ENCODE measurements at regions not wholly inside any gene's neighbourhood (a gene's known extent, or its start where the extent isn't known, plus 50 kb on each side); places are given as distances from the start of the nearest gene placed in this dataset.

- H2AFZ ChIP-seq (ENCODE audit: low read length), result no peak overlapping the region
- H4K91ac ChIP-seq (replicated peaks; ENCODE audit: insufficient read length, low read length), result no peak overlapping the region
- FAIRE-seq (no peak), DNase-seq (ENCODE audit: low read depth in 1 of 2, low spot score in 2 of 2) (no peak)
- H3K27me3 ChIP-seq (replicated peaks in 1 of 4; ENCODE audit: control insufficient read depth in 3 of 4, extremely low read depth in 1 of 4, insufficient read depth in 3 of 4, low read length in 3 of 4), result no peaks in the 10 kb centered on the region
- H4K8ac ChIP-seq (ENCODE audit: extremely low read depth, insufficient read depth, low read length), result no peak overlapping the region
- WGBS, 2 experiments (ENCODE audit: extremely low coverage in 1 of 2, insufficient coverage in 1 of 2, insufficient read length in 1 of 2, insufficient replicate concordance in 2 of 2, low coverage in 1 of 2, low lambda C conversion rate in 2 of 2, missing lambda C conversion rate in 1 of 2), result 78% methylated on average over 1 of the region's 1 CpG; no CpG with 5 or more reads in 1 of the 2 experiments
- no peaks in the 10 kb centered on the region for H3K79me2 ChIP-seq (ENCODE audit: control insufficient read depth in 1 of 2, insufficient read depth in 2 of 2, low read length in 2 of 2)
- no peaks in the 10 kb centered on the region; a peak in 1 of 7 replicates for H3K4me1 ChIP-seq (replicated peaks in 1 of 4; ENCODE audit: control insufficient read depth in 3 of 4, insufficient read depth in 4 of 4, low read length in 3 of 4)
- no peak overlapping the region for H3K23ac ChIP-seq (ENCODE audit: insufficient read length)
- no peak overlapping the region for H2BK5ac ChIP-seq (ENCODE audit: low read depth, low read length)
- no peak overlapping the region for H3K18ac ChIP-seq (ENCODE audit: extremely low read depth, low read length)
- H2BK120ac ChIP-seq (replicated peaks; ENCODE audit: low read depth, low read length), result no peak overlapping the region
- no peaks in the 10 kb centered on the region for H3K79me1 ChIP-seq (ENCODE audit: low read depth, low read length)
- no peaks in the 10 kb centered on the region for H4K20me1 ChIP-seq (replicated peaks in 1 of 2; ENCODE audit: control insufficient read depth in 1 of 2, insufficient read depth in 2 of 2, low read length in 2 of 2)
- ChIA-PET POLR2A (ENCODE audit: partially characterized antibody) (no interaction called here), CTCF (ENCODE audit: partially characterized antibody) (interaction anchor here (0.9 to 1.4 kb wide), 3 partner anchors 9 to 30 kb away, joined by 5 read pairs; no protein-coding TSS in a partner anchor)
- no peaks in the 10 kb centered on the region for H3K36me3 ChIP-seq (ENCODE audit: control insufficient read depth in 2 of 4, insufficient read depth in 4 of 4, low read length in 3 of 4)
- no peak overlapping the region for H3K27ac ChIP-seq (ENCODE audit: low read depth, low read length)
- no peak overlapping the region for H2BK12ac ChIP-seq (ENCODE audit: low read depth, low read length)
- H2AK5ac ChIP-seq (ENCODE audit: low read depth, low read length), result no peak overlapping the region
- no peak overlapping the region for H3K4me3 ChIP-seq (ENCODE audit: extremely low read depth in 1 of 4, insufficient read depth in 2 of 4, low read depth in 3 of 4, low read length in 4 of 4)
- no peak overlapping the region for H2BK20ac ChIP-seq (ENCODE audit: low read length)
- no peak overlapping the region for H3K9ac ChIP-seq (replicated peaks in 1 of 4; ENCODE audit: extremely low read depth in 1 of 4, low read depth in 3 of 4, low read length in 3 of 4)
- H4K5ac ChIP-seq (ENCODE audit: insufficient read length, low read depth, low read length), result no peak overlapping the region
- no peak overlapping the region for H3K4me2 ChIP-seq (ENCODE audit: insufficient read depth in 1 of 2, low read depth in 2 of 2, low read length in 2 of 2)
- no peaks in the 10 kb centered on the region for H3K23me2 ChIP-seq (ENCODE audit: low read depth, low read length)
- no peaks in the 10 kb centered on the region for H3K9me3 ChIP-seq (ENCODE audit: insufficient read depth in 2 of 2, low read depth in 1 of 2, low read length in 1 of 2)
- H2BK15ac ChIP-seq (ENCODE audit: low read length), result no peak overlapping the region
- no peak overlapping the region for H3K4ac ChIP-seq (replicated peaks; ENCODE audit: insufficient read length, low read depth, low read length)
- no peak overlapping the region for H3K56ac ChIP-seq (replicated peaks; ENCODE audit: insufficient read length, low read depth, low read length)
- no peak overlapping the region for H3K14ac ChIP-seq (ENCODE audit: insufficient read length)
- no peak for TF ChIP-seq POU5F1 (IDR thresholded peaks at IDR 0.05; ENCODE audit: low read depth, low read length)
- no peak for TF ChIP-seq NANOG (IDR thresholded peaks at IDR 0.05; ENCODE audit: insufficient read depth, low read depth, low read length, poor library complexity, severe bottlenecking)
- TF ChIP-seq USF2 (IDR thresholded peaks at IDR 0.05; ENCODE audit: low read length), result no peak
- no peak for TF ChIP-seq EGR1 (IDR thresholded peaks at IDR 0.05; ENCODE audit: borderline replicate concordance, low read depth, low read length)
- TF ChIP-seq POLR2AphosphoS5 (IDR thresholded peaks at IDR 0.05; ENCODE audit: low read depth, low read length), result no peak
- TF ChIP-seq GTF2F1 (IDR thresholded peaks at IDR 0.05; ENCODE audit: borderline replicate concordance, low read depth, low read length), result no peak
- TF ChIP-seq TEAD4 (IDR thresholded peaks at IDR 0.05; ENCODE audit: low read depth, low read length), result no peak
- no peak for TF ChIP-seq EP300 (IDR thresholded peaks at IDR 0.05; ENCODE audit: borderline replicate concordance in 1 of 2, low read depth in 2 of 2, low read length in 2 of 2)
- TF ChIP-seq CTCF (IDR thresholded peaks at IDR 0.05; ENCODE audit: control extremely low read depth in 1 of 3, insufficient read depth in 1 of 3, low read depth in 1 of 3, low read length in 3 of 3), result no peak
- no peak for TF ChIP-seq SRF (IDR thresholded peaks at IDR 0.05; ENCODE audit: low read depth, low read length)
- no peak for TF ChIP-seq SUZ12 (IDR thresholded peaks at IDR 0.05; ENCODE audit: low read length)
Observed at GRCh38 chr11:82671451-82671850, 62.2 kb downstream of the FAM181B start.

Measured in H1 (cell line).